Prostate gland (tissue), 2 donors: ENCODE measurements at regions not wholly inside any gene's neighbourhood (a gene's known extent, or its start where the extent isn't known, plus 50 kb on each side); places are given as distances from the start of the nearest gene placed in this dataset.

Experiments used
- DNase-seq: peaks from one replicate; pipeline ENCODE4 v3.0.0-alpha.2; 2019; ENCODE audit warnings: low spot score
- H3K27ac ChIP-seq, 2 donors: fragments of 200-600 bp; sonication (generic); 2 replicates each; pipeline ENCODE4 v1.5.1; 2017 to 2019
- H3K27me3 ChIP-seq: fragments of 200-600 bp; sonication (generic); replicated peaks from 2 replicates; pipeline ENCODE4 v1.5.1; 2019; ENCODE audit not compliant: insufficient read depth
- H3K36me3 ChIP-seq, 2 donors: fragments of 200-600 bp; sonication (generic); 1 replicate in 1 of 2; 2 replicates in 1 of 2; pipeline versions ENCODE4 v1.5.1 to v1.8.1; 2017 to 2019
- H3K4me1 ChIP-seq: fragments of 200-600 bp; sonication (generic); replicated peaks from 2 replicates; pipeline ENCODE4 v1.5.1; 2019
- H3K4me3 ChIP-seq, 2 donors: fragments of 200-600 bp; sonication (generic); 2 replicates each; pipeline ENCODE4 v1.5.1; 2017 to 2019
- H3K9me3 ChIP-seq: fragments of 200-600 bp; sonication (generic); 2 replicates; pipeline ENCODE4 v1.5.1; 2017
- POLR2A ChIP-seq: fragments of 450-650 bp; IDR thresholded peaks from one replicate; pipeline ENCODE4 v1.6.1; 2016; ENCODE audit warnings: antibody characterized with exemption, mild to moderate bottlenecking
- POLR2AphosphoS5 ChIP-seq: sonication (generic); formaldehyde crosslinking; IDR thresholded peaks from one replicate; pipeline ENCODE4 v1.6.1; 2017; ENCODE audit warnings: antibody characterized with exemption
- WGBS: methylation state at CpG from one replicate; pipeline ENCODE4 v1.1.5; 2018; 5-methylcytosine and 5-hydroxymethylcytosine counted together
- intact Hi-C: fragments of 100-400 bp; cut with DNase I; formaldehyde crosslinking; loops from one replicate; pipeline ENCODE4 v1.14.2; 2022
- TF ChIP-seq, protein P1 (sequence below), 4 experiments: fragments of 200-600 bp in 2 of 4; fragments of 450-650 bp in 2 of 4; sonication (generic) in 2 of 4; IDR thresholded peaks; 1 replicate in 3 of 4; 2 replicates in 1 of 4; pipeline ENCODE4 v1.5.1; 2016 to 2019; ENCODE audit warnings: antibody characterized with exemption in 4 of 4, mild to moderate bottlenecking in 2 of 4, moderate library complexity in 2 of 4

DNA sequence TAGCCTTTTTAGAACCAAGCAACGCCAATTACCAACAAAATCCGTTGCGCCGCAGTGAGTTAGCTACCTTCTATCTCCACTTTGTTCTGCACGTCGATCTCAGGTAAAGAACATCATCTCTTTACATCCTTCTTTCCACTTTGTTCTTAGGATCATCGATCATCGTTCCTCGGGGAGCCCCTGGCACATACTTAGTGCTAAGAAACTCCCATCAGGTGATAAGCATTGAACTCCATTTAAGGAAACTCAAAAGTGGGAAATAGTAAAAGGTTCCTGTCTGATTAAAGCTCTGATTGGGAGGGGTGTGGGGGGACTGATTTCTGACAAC, 227.0 kb upstream of the PRSS16 start:
- Histone ChIP-seq H3K9me3 (no peaks in the 10 kb centered on the region), H3K27ac (peak overlapping the region; percentile 90 to 94), H3K27me3 (no peaks in the 10 kb centered on the region), H3K36me3 (no peaks in the 10 kb centered on the region), H3K4me1 (no peaks in the 10 kb centered on the region), H3K4me3 (peak overlapping the region; percentile 48 to 66)
- WGBS: 61% methylated on average over 9 of the region's 9 CpGs
- TF ChIP-seq, protein P1, sequence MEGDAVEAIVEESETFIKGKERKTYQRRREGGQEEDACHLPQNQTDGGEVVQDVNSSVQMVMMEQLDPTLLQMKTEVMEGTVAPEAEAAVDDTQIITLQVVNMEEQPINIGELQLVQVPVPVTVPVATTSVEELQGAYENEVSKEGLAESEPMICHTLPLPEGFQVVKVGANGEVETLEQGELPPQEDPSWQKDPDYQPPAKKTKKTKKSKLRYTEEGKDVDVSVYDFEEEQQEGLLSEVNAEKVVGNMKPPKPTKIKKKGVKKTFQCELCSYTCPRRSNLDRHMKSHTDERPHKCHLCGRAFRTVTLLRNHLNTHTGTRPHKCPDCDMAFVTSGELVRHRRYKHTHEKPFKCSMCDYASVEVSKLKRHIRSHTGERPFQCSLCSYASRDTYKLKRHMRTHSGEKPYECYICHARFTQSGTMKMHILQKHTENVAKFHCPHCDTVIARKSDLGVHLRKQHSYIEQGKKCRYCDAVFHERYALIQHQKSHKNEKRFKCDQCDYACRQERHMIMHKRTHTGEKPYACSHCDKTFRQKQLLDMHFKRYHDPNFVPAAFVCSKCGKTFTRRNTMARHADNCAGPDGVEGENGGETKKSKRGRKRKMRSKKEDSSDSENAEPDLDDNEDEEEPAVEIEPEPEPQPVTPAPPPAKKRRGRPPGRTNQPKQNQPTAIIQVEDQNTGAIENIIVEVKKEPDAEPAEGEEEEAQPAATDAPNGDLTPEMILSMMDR (IDR thresholded peaks at IDR 0.05): no peak
- TF ChIP-seq POLR2A: no peak
- no peak for TF ChIP-seq POLR2AphosphoS5
- intact Hi-C loops: no loop called here
- no peak for DNase-seq

DNA sequence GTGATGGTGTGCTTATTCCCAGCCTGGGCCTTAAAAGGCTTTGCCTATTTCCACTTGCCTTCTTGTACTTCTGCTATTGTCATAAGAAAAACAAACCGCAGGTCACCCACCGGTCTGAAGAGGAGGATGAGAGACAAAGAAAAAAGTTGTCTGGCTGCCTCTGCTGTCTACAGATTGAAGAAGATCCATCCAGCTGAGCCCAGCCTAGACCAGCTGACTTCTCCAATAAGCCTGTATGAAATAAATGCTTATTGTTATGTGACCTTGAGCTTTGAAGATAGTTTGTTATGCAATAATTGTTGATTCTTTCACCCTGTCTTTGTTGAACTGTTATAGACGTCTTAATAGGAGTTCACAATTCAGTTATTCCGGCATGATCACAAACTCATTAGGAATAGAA, 223.8 kb upstream of the PRSS16 start:
- H3K27me3 ChIP-seq: no peaks in the 10 kb centered on the region
- no peak overlapping the region for H3K4me3 ChIP-seq
- DNase-seq: no peak
- H3K4me1 ChIP-seq: no peaks in the 10 kb centered on the region
- intact Hi-C loops: no loop called here
- H3K27ac ChIP-seq: no peak overlapping the region
- no peaks in the 10 kb centered on the region for H3K9me3 ChIP-seq
- no peaks in the 10 kb centered on the region for H3K36me3 ChIP-seq
- TF ChIP-seq POLR2A (no peak), POLR2AphosphoS5 (no peak)
- TF ChIP-seq, protein P1 (IDR thresholded peaks at IDR 0.05): no peak
- WGBS: 99% methylated on average over 4 of the region's 4 CpGs

DNA sequence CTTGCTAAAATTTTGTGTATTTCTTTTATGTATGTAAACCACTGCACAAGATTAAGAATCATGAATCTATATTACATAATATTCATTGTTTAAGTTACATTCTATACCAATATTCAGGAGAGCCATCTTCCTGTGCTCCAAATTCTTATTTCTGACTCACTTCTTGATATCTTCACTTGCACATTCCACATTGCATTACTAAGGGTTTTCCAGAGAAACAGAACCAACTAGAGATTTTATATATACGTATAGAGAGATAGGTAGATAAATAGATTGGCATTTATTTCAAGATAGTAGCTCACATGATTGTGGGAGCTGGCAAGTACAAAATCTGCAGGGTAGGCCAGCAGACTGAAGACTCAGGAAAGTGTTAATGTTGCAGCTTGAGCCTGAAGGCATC, 222.2 kb upstream of the PRSS16 start:
- intact Hi-C loops: no loop called here
- no peaks in the 10 kb centered on the region for H3K9me3 ChIP-seq
- no peak overlapping the region for H3K4me3 ChIP-seq
- no peaks in the 10 kb centered on the region for H3K36me3 ChIP-seq
- WGBS: 87% methylated on average over 1 of the region's 1 CpG
- DNase-seq: no peak
- no peak overlapping the region for H3K27ac ChIP-seq
- H3K27me3 ChIP-seq: no peaks in the 10 kb centered on the region
- H3K4me1 ChIP-seq: no peaks in the 10 kb centered on the region
- TF ChIP-seq POLR2AphosphoS5 (no peak), POLR2A (no peak)
- TF ChIP-seq, protein P1 (IDR thresholded peaks at IDR 0.05): no peak

DNA sequence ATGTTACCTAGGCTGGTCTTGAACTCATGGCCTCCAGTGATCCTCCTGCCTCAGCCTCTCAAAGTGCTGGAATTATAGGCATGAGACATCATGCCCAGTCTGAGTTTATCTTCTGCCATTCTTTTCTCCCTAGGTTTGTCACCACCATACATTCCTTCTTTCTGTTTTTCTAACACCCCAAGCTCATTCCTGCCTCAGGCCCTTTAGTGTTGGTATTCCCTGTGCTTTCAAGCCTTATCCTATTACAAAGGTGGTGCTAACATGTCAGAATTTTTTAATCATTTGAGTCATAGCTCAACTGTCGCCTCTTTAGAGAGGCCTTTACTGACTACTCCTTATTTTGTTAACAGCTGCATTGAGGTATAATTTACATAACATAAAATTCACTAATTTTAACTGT, 221.1 kb upstream of the PRSS16 start:
- intact Hi-C loops: no loop called here
- WGBS: 84% methylated on average over 1 of the region's 1 CpG
- H3K27me3 ChIP-seq: no peaks in the 10 kb centered on the region

DNA sequence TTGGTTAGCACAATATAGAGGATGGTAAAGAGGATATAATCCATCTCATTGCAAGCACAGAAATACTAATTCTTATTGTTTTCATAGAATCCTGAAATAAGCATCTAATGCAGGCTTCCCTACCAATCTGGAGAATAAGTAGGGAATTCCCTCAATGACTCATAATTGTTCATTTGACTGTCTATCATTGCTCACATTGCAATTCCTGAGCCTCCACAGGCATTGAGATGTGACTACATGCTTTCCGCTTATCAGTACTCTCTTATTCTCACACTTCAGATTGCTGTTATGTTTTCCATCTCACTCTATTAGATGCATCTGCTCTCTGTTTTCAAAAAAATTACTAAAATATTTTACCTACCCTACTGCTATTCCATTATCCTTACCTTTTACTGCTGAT, 216.2 kb upstream of the PRSS16 start:
- 97% methylated on average over 1 of the region's 1 CpG for WGBS
- no peak for DNase-seq
- Histone ChIP-seq H3K36me3 (no peaks in the 10 kb centered on the region), H3K9me3 (no peaks in the 10 kb centered on the region), H3K27ac (no peak overlapping the region), H3K27me3 (no peaks in the 10 kb centered on the region), H3K4me1 (no peaks in the 10 kb centered on the region), H3K4me3 (no peak overlapping the region)
- intact Hi-C loops: no loop called here
- TF ChIP-seq POLR2AphosphoS5: no peak
- TF ChIP-seq, protein P1 (IDR thresholded peaks at IDR 0.05): no peak
- no peak for TF ChIP-seq POLR2A

More for the DNA sequence above, 221.1 kb upstream of the PRSS16 start:
- Histone ChIP-seq H3K36me3 (no peaks in the 10 kb centered on the region), H3K4me1 (no peaks in the 10 kb centered on the region), H3K27ac (no peak overlapping the region), H3K9me3 (no peaks in the 10 kb centered on the region), H3K4me3 (no peak overlapping the region)
- DNase-seq: no peak
- TF ChIP-seq POLR2AphosphoS5: no peak
- TF ChIP-seq, protein P1 (IDR thresholded peaks at IDR 0.05): no peak
- no peak for TF ChIP-seq POLR2A
